ENCODE measurements at regions not wholly inside any gene's neighbourhood (a gene's known extent, or its start where the extent isn't known, plus 50 kb on each side); places are given as distances from the start of the nearest gene placed in this dataset.

GRCh38 chr9:78114581-78114980, 83.0 kb upstream of the GNAQ start:
- TF ChIP-seq CTCF (IDR thresholded peaks at IDR 0.05) (no peak), POLR2A (IDR thresholded peaks at IDR 0.05) (no peak)

All from thyroid gland (tissue), 4 donors.